Frontal cortex (tissue), 3 donors: ENCODE measurements at regions not wholly inside any gene's neighbourhood (a gene's known extent, or its start where the extent isn't known, plus 50 kb on each side); places are given as distances from the start of the nearest gene placed in this dataset.

Source experiments
- DNase-seq, 2 donors: peaks; one replicate each; pipeline ENCODE4 v3.0.0; 2012; ENCODE audit warnings: low spot score in 2 of 2
- FAIRE-seq: peaks from 2 replicates; lab custom pipeline; 2012; peaks lifted over from hg19 to GRCh38; lab: Jason Lieb, UNC
- donor health status: control.
- donor health status: control.
- donor health status: control.

GRCh38 chr1:221912230-221912629 is 170.3 kb upstream of the DUSP10 start:
- DNase-seq (no peak), FAIRE-seq (no peak)

DNA sequence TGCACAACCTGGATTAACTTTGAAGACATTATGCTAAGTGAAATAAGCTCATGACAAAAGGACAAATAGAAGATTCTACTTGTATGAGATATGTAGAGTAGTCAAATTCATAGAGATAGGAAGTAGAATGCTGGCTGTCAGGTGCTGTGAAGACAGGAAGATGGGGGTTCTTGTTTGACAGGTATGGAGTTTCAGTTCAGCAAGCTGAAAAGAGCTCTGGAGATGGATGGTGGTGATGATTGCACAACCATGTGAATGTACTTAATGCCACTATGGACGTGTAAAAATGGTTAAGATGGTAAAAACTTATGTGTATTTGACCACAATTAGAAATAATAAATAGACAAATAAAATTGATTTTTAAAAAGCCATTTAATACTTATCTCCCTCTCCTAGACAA is 169.8 kb upstream of the DUSP10 start:
- FAIRE-seq (no peak), DNase-seq (no peak)

DNA sequence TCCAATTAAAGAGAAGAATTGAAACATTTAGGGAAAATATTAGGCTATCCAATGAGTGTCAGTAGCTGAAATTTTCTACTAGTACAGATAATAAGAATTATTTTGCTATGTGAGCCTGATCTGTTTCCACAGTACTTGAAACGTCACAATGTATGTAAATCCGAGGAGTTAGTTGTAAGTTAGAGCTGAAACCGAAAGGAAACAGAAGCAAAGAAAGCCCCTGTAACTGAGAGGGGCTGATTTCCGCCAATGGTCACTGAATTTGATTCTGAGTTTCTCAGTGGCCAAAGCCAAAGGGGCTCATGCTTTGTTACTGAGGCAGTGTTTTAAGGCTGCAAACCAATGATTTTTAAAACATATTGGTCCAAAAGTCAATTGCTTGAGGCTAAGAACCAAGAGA is 168.3 kb upstream of the DUSP10 start:
- FAIRE-seq (no peak), DNase-seq (no peak)

DNA sequence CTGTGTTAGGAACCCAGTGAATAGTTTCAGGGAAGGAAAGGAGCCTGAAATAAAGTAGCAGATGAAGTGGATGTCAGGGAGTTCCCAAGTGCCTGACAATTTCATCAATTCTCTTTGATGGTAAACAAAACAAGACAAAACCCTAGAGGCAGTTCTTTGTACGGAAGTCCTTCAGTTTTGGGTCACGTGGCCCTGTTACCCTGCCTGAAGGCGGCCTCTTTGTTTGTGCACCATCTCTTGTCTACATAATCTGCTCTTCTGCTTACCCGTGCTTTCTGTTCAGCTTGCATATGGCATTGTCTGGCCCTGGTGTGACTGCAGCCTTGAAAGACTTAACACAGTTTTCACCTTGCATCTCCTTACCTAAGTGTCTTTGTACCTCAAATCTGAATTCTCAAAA is 166.7 kb upstream of the DUSP10 start:
- no peak for FAIRE-seq

DNA sequence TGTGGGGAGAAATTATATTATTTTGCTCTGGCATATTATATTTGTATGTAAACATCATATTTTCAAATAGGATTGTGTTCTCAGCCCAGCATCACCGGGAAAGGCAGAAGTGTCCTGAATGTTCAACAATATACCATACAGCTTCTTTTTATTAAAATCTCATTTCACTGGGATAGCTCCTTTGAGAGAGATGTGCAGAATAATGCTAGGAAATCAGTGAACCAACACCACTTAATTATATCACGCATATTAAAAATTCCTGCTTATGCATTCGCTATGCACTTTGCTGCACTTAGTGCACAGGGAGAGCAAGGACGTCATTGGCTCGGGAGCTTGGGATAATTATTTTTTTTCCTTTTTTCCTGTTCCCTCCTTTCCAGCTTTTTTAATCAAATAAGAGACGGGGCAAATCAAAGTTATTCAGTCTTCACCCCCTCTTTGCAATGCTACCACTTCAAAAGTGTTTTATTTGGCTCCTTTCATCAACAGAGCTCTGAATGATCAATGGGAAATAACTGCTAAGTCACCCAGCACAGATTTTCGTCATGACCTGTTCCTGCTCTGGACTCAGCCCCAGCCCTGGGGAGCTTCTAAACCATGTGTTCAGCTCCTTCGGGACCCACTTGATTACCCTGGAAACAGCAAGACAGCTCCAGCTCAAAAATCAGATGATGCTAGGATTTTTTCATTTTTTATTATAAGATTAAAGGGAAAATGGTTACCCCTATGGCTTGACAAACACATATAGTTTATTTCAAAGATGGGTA is 165.5 kb upstream of the DUSP10 start:
- no peak for DNase-seq
- no peak for FAIRE-seq

More for the DNA sequence above, 166.7 kb upstream of the DUSP10 start:
- no peak for DNase-seq

- no peak for DNase-seq
- no peak for FAIRE-seq
Measured at GRCh38 chr1:221905802-221906201, 163.9 kb upstream of the DUSP10 start.

DNA sequence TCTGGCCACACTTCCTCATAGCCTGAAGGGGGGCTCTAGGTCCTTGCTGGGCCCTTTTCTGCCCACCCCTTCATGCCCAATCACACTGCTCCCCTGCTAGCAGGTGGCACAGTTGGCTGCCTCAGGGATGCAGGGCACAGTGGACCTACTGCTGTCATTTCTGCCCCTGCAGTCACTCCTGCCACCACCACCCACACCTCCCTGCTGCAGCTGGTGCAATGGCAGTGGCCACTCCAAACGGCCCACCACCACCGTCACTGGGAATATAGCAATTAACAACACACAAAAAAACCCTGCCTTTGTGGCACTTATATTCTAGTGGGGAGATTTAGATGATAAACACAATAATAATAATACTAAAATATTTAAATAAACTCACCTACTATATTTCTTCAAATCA is 162.4 kb upstream of the DUSP10 start:
- FAIRE-seq, result no peak
- no peak for DNase-seq

DNA sequence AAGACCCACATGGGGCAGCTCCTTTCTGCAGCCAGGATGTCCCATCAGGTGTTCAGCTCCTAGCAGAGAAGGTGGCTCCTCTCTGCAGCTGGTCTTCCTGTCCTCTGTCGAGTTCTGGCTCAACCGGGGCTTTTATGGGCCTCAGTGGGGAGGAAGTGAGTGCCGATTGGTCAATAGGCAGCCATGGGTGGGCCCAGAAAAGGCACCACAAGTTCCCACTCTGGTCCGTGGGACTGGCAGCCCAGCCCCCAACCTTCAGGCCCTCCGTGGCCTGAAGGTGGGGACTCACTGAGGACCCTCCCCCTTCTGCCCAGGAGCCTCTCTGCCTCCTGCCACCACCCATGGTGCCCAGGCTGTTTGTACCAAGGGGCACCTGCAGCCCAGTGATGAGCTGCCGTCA is 161.7 kb upstream of the DUSP10 start:
- FAIRE-seq (no peak), DNase-seq (no peak)

DNA sequence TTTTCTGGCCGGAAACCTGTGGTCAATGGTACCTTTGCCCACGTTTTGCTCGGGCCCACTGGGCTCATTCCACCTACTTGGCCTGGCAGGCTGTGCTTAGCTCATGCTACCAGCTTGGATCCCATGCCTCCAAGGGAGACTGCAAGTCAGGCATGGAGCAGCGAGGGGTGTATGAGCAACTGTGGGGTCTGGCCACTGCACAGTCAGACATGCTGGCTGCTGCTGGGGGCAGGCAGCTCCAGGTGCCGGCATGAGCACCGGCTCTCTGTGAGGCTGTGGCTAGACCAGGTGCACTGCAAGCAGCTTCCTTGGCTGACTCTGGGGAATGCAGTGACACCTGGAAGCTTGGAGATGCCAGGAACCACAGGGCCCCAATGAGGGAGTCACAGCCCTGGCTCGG is 161.1 kb upstream of the DUSP10 start:
- no peak for FAIRE-seq
- DNase-seq, result no peak

- DNase-seq (no peak), FAIRE-seq (no peak)
Measured at GRCh38 chr1:221900678-221901077, 158.8 kb upstream of the DUSP10 start.

DNA sequence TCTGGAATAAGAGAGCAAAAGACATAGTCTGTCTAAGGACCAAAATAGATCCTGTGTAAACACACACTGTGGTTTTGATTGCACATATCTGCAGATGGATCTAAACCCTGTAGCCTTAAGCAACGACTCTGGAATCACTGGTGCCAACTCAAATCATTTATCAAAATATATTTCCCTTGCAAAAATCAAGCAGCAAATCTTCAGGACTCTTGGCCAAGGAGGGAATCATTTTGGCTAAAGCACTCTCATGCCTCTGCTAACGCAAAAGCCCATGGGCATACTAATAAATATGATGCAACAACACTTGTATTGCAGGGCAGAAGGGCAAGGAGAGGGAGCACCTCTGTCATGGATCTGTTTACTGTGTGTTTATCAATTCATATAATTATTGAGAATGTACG is 155.4 kb upstream of the DUSP10 start:
- no peak for FAIRE-seq

DNA sequence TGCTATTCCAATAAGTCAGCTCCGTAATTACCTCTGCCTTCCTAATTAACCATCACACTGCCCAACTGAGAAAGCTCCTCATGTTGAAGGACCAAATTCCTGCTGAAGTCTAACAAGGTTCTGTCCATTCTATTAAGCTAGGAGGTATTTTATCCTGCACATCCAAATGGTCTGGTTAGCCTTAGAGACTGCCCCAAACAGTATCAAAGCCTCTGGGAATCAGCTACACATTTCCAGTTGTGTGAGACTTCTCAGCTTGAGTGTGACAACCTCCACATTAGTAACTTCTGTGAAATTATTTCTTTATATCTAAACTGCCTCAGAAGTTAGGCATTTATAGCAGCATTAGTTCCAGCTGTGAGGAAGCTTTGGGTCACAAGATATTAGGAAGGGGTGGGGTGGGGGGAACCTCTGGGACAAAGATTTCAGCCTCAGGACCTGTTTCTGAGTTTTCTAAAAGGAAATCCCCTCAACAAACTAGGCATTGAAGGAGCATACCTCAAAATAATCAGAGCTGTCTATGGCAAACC is 150.5 kb upstream of the DUSP10 start:
- no peak for DNase-seq
- no peak for FAIRE-seq

More for the DNA sequence above, 155.4 kb upstream of the DUSP10 start:
- DNase-seq, result no peak

DNA sequence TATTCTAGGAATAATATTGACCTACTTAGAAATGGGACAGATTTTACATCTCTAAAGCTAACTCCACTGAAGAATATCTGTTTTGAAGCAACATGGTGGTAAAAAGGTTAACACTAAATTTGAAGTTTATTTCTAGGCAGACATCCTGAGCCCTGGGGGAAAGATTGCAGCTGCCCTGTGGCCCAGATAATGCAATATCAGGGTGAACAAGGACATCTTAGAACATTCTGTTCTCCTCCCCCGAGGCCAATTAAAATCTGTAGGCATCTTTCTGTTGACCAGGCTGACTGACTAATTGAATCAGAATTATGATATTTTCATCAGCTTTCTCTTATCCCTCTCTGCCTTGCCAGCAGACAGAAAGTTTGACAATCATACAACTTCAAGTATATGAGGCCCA is 149.8 kb upstream of the DUSP10 start:
- FAIRE-seq, result no peak
- DNase-seq, result no peak

GRCh38 chr1:221888801-221889200 is 146.9 kb upstream of the DUSP10 start:
- no peak for DNase-seq
- no peak for FAIRE-seq

GRCh38 chr1:221888218-221888617 is 146.3 kb upstream of the DUSP10 start:
- FAIRE-seq, result no peak
- no peak for DNase-seq

- no peak for DNase-seq
- FAIRE-seq, result no peak
Measured at GRCh38 chr1:221887758-221888157, 145.9 kb upstream of the DUSP10 start.

GRCh38 chr1:221887415-221887746 is 145.5 kb upstream of the DUSP10 start:
- FAIRE-seq (no peak), DNase-seq (no peak)

- no peak for FAIRE-seq
- no peak for DNase-seq
Measured at GRCh38 chr1:221886743-221887414, 145.0 kb upstream of the DUSP10 start.

DNA sequence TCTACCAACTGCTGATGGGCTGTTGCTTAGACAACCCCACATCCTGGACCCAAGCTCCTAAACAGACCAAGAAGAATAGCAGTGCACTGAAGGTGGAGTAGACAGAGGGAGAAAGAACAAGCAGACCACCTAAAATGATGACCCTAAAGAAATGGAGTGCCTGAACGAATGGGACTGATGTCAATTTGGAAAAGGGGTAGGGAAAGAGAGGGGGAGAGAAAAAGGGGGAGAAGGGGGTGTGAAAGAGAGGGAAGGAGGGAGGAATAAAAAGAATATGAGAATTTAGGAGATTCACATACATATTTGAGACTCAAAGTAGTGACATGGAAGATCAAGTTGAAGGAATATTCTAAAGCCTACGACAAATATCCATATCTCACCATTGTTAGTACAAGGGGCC is 144.4 kb upstream of the DUSP10 start:
- FAIRE-seq (no peak), DNase-seq (no peak)

DNA sequence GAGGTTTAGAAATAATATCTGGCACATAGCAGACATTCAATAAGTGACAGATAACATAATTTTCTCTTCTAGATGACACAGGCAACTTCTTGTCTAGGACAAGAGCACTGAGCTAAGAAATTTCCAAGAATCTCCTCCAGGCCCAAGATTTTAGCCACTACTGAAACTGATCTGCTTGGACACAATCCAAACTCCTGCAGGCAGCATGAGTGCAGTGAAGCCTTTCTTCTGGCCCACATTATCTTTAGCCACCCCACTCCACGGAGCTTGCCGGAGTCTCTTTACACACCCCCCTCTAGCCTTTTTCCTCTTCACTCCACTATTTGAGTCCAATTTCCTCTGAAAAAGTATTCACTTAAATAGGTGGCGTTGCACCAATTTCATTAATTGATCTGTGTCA is 142.9 kb upstream of the DUSP10 start:
- FAIRE-seq (no peak), DNase-seq (no peak)

DNA sequence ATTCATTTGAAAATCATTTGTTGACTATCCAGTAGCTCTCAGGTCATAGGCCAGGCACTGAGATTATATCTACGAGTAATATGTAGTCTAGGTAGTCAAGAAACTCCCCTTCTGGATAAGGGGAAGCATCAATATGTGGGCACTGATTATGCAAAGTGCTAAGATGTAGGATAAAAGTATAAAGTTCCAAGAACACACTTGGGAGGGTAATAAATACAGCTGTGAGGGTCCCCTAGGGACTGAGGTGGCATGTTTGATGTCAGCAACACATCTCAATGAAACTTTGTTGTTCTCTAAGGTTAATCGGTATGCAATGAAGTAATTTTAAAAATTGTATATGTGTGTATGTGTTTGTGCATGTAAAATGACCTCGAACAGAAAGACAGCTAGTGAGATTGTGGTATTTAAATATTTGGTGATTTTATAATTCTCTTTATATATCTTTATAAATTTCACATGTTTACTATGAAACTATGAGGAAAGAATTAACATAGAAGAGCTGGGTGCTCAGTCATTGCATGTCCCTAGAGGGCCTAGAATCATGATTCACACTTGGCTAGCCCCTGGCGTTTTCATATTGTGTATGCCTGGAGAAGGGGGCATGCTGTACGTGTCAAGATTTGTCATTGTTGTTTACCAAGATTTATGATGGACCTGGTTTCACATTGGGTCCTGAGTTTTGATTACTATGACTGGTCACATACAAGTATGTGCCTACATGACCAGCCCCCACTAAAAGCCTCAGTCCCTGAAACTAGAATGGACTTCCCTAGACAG is 140.1 kb upstream of the DUSP10 start:
- no peak for DNase-seq
- no peak for FAIRE-seq
